RWPE2 (cell line): ENCODE measurements at regions not wholly inside any gene's neighbourhood (a gene's known extent, or its start where the extent isn't known, plus 50 kb on each side); places are given as distances from the start of the nearest gene placed in this dataset.

Source experiments
- ATAC-seq: fragments of 200-7000 bp; cut with Tn5 transposase; 3 replicates; pipeline ENCODE4 v1.9.1; 2021; ENCODE audit warnings: low read depth
- DNase-seq: peaks from one replicate; pipeline ENCODE4 v3.0.0-alpha.2; 2020; ENCODE audit warnings: low spot score
- H3K27ac ChIP-seq: fragments of 450-650 bp; 2 replicates; pipeline ENCODE4 v1.5.1; 2017; ENCODE audit warnings: mild to moderate bottlenecking; ENCODE audit not compliant: poor library complexity, severe bottlenecking
- H3K27me3 ChIP-seq: fragments of 250-450 bp; sonication (Bioruptor Pico); 2 replicates; pipeline ENCODE4 v1.5.1; 2021; ENCODE audit warnings: mild to moderate bottlenecking, moderate library complexity; ENCODE audit not compliant: insufficient read depth, poor library complexity, severe bottlenecking
- H3K36me3 ChIP-seq: fragments of 250-450 bp; sonication (Bioruptor Pico); 2 replicates; pipeline ENCODE4 v1.5.1; 2020; ENCODE audit warnings: low read depth, mild to moderate bottlenecking, moderate library complexity
- H3K4me1 ChIP-seq: fragments of 250-450 bp; sonication (Bioruptor Pico); 2 replicates; pipeline ENCODE4 v1.5.1; 2021; ENCODE audit warnings: mild to moderate bottlenecking, moderate library complexity; ENCODE audit not compliant: insufficient read depth, poor library complexity, severe bottlenecking
- H3K4me3 ChIP-seq: fragments of 250-450 bp; sonication (Bioruptor Pico); 2 replicates; pipeline ENCODE4 v1.5.1; 2021; ENCODE audit warnings: mild to moderate bottlenecking, moderate library complexity; ENCODE audit not compliant: severe bottlenecking
- H3K9me3 ChIP-seq: fragments of 250-450 bp; sonication (Bioruptor Pico); 2 replicates; pipeline ENCODE4 v1.5.1; 2021; ENCODE audit warnings: mild to moderate bottlenecking, moderate library complexity; ENCODE audit not compliant: severe bottlenecking
- TF ChIP-seq, protein P1 (sequence below): fragments of 450-650 bp; IDR thresholded peaks from one replicate; pipeline ENCODE4 v1.5.1; 2017; ENCODE audit warnings: mild to moderate bottlenecking, moderate library complexity; ENCODE audit not compliant: poor library complexity, severe bottlenecking

DNA sequence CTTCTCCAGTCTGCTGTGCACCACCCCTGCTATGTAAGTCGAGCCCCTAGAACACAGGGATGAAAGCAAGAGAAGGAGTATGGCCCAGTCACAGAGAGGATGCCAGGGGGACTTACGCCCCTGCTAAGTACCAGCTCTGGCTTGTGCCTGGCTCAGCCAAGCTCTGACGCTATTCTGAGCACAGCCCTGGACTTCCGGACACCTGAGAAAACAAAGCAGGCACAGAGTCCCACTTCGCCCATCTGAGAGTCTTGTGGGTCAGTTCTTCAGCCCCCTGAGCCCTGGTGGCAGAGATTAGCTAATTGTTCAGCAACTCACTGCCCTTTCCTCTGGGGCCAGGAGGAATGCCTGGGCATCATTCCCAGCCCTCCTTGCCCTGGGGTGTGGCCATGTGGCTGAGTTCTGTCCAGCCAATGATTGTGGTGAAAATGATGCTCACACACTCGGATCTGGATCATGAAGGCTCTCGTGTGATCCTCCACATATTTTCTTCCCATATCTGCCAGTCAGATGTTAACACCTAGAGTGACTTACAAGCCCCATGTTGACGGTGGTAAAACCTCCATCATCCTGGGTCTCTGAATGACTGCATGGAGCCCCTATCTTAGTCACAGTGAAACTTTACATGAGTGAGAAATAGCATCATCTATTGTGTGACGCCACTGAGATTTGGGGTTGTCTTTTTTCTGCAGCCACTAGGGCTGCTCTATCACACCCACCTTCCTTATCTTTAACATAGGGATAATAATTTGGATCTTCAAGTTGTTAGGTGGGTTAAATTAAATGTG, 105.7 kb downstream of the TPRA1 start:
- ATAC-seq = no peak
- Histone ChIP-seq H3K4me1 (no peaks in the 10 kb centered on the region), H3K9me3 (no peaks in the 10 kb centered on the region), H3K36me3 (no peaks in the 10 kb centered on the region), H3K27ac (no peak overlapping the region), H3K27me3 (no peaks in the 10 kb centered on the region), H3K4me3 (no peak overlapping the region)
- TF ChIP-seq, protein P1, sequence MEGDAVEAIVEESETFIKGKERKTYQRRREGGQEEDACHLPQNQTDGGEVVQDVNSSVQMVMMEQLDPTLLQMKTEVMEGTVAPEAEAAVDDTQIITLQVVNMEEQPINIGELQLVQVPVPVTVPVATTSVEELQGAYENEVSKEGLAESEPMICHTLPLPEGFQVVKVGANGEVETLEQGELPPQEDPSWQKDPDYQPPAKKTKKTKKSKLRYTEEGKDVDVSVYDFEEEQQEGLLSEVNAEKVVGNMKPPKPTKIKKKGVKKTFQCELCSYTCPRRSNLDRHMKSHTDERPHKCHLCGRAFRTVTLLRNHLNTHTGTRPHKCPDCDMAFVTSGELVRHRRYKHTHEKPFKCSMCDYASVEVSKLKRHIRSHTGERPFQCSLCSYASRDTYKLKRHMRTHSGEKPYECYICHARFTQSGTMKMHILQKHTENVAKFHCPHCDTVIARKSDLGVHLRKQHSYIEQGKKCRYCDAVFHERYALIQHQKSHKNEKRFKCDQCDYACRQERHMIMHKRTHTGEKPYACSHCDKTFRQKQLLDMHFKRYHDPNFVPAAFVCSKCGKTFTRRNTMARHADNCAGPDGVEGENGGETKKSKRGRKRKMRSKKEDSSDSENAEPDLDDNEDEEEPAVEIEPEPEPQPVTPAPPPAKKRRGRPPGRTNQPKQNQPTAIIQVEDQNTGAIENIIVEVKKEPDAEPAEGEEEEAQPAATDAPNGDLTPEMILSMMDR = no peak
- peak; percentile 20 for DNase-seq

GRCh38 chr3:127483902-127484591, 106.5 kb downstream of the TPRA1 start:
- Histone ChIP-seq H3K9me3 (no peaks in the 10 kb centered on the region), H3K4me1 (no peaks in the 10 kb centered on the region), H3K27ac (no peak overlapping the region), H3K4me3 (no peak overlapping the region), H3K27me3 (no peaks in the 10 kb centered on the region), H3K36me3 (no peaks in the 10 kb centered on the region)
- ATAC-seq = no peak
- peak; percentile 29 for DNase-seq
- TF ChIP-seq, protein P1 = no peak

DNA sequence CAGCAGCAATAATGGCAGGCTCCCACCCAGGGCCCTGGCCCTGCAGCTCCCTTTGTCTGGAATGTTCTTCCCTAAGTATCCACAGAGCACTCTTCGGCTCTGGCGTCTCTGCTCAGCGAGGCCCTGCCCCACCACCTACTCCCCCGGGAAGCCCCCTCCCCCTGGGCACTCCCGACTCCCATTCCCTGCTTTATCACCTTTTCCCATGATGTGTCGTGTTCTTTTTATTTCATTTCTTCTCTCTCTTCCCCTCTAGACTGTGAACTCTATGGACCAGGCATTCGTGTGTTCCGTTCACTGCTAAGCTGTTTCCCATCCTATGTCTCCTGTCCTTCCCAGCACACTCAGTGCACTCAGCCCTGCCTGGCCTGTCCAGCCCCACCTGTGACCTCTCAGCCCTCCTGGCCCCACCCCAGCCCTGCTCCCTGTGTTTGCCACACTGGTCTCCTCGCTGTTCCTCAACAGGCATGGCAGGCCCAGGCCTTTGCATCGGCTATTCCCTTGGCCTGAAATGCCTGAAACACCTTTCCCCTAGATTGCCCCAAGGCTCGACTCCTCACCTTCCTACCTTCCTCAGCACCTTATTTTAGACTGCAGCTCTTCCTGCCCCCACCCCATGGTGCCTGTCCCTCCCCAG, 107.4 kb downstream of the TPRA1 start:
- ATAC-seq (no peak), DNase-seq (peak; percentile 41)
- Histone ChIP-seq H3K27me3 (no peaks in the 10 kb centered on the region), H3K36me3 (no peaks in the 10 kb centered on the region), H3K4me1 (no peaks in the 10 kb centered on the region), H3K9me3 (no peaks in the 10 kb centered on the region), H3K27ac (no peak overlapping the region), H3K4me3 (no peak overlapping the region)
- TF ChIP-seq, protein P1 = no peak

DNA sequence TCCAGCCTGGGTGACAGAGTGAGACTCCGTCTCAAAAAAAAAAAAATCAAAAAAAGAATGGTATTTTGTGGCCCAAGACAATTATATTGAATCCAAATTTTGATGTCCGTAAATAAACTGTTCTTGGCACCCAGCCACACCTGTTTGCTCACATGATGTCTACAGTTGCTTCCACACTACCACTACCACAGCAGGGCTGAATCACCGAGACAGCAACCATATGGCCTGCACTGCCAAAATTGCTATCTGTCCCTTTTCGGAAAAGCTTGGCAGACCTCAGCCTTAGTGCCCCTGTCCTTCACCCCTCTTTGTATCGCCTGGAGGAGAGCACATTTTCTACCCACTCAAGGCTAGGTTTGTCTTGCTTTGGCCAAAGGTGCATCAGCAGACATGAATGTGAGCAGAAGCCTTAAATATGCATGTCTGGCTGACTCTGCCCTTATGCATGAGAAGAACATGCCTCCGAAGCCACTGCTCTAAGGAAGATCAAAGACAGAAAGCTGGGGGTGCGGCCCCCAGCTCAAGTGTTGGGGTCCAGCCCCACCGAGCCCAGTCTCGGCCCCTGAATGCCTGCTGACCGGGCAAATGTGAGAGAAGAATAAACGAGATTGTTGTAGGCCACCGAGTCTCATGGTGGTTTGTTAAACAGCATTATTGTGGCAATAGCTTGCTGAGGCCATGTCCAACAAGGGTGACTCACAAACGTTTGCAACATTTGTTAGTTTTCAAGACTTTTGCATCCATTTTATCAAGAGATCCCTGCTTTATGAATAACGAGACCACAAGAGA, 108.1 kb downstream of the TPRA1 start:
- Histone ChIP-seq H3K27me3 (no peaks in the 10 kb centered on the region), H3K36me3 (no peaks in the 10 kb centered on the region), H3K27ac (no peak overlapping the region), H3K4me1 (no peaks in the 10 kb centered on the region), H3K4me3 (no peak overlapping the region), H3K9me3 (no peaks in the 10 kb centered on the region)
- TF ChIP-seq, protein P1 = no peak
- ATAC-seq (no peak), DNase-seq (no peak)
